Keratinocyte (primary cell): ENCODE measurements at regions not wholly inside any gene's neighbourhood (a gene's known extent, or its start where the extent isn't known, plus 50 kb on each side); places are given as distances from the start of the nearest gene placed in this dataset.

ENCODE experiments used
- DNase-seq: peaks from one replicate; pipeline ENCODE4 v3.0.0-alpha.2; 2011; ENCODE audit warnings: low read depth, missing footprints, low spot score
- FAIRE-seq: peaks from 2 replicates; lab custom pipeline; 2011; peaks lifted over from hg19 to GRCh38; lab: Jason Lieb, UNC
- H2AFZ ChIP-seq: 2 replicates; pipeline ENCODE4 v1.6.0; 2012; ENCODE audit warnings: low read length, control low read depth, inconsistent platforms; ENCODE audit not compliant: control insufficient read depth
- H3K27ac ChIP-seq: 2 replicates; pipeline ENCODE4 v1.5.1; 2011; ENCODE audit warnings: low read length; ENCODE audit not compliant: control insufficient read depth, insufficient read depth
- H3K27me3 ChIP-seq: 3 replicates; pipeline ENCODE4 v1.6.0; 2011; ENCODE audit warnings: low read length; ENCODE audit not compliant: control insufficient read depth, insufficient read depth; ENCODE audit errors: extremely low read depth
- H3K36me3 ChIP-seq, 2 experiments: 2 replicates in 1 of 2; 3 replicates in 1 of 2; pipeline ENCODE4 v1.5.1; 2011; ENCODE audit warnings: low read length in 2 of 2, mild to moderate bottlenecking in 1 of 2; ENCODE audit not compliant: control insufficient read depth in 2 of 2, insufficient read depth in 2 of 2; ENCODE audit errors: extremely low read depth in 1 of 2
- H3K4me1 ChIP-seq: 3 replicates; pipeline ENCODE4 v1.5.1; 2011; ENCODE audit warnings: low read length; ENCODE audit not compliant: control insufficient read depth, insufficient read depth; ENCODE audit errors: extremely low read depth
- H3K4me2 ChIP-seq: 3 replicates; pipeline ENCODE4 v1.6.0; 2011; ENCODE audit warnings: low read depth, low read length; ENCODE audit not compliant: control insufficient read depth, insufficient read depth; ENCODE audit errors: extremely low read depth
- H3K4me3 ChIP-seq, 3 experiments: fragments of 200-600 bp in 1 of 3; sonication (generic) in 1 of 3; 2 replicates in 2 of 3; 3 replicates in 1 of 3; pipeline ENCODE4 v1.5.1; 2011 to 2016; ENCODE audit warnings: low read length in 3 of 3, mild to moderate bottlenecking in 3 of 3, control low read depth in 2 of 3, inconsistent platforms in 1 of 3, low read depth in 1 of 3, mixed read lengths in 1 of 3, mixed run types in 1 of 3, moderate library complexity in 1 of 3; ENCODE audit not compliant: control insufficient read depth in 2 of 3, insufficient read depth in 2 of 3; ENCODE audit errors: extremely low read depth in 1 of 3
- H3K79me2 ChIP-seq: 2 replicates; pipeline ENCODE4 v1.6.0; 2012; ENCODE audit warnings: low read length; ENCODE audit not compliant: control insufficient read depth, insufficient read depth
- H3K9ac ChIP-seq: 3 replicates; pipeline ENCODE4 v1.6.0; 2011; ENCODE audit warnings: low read length; ENCODE audit not compliant: control insufficient read depth, insufficient read depth; ENCODE audit errors: extremely low read depth
- H3K9me1 ChIP-seq: 3 replicates; pipeline ENCODE4 v1.6.0; 2011; ENCODE audit warnings: low read length; ENCODE audit not compliant: control insufficient read depth, insufficient read depth; ENCODE audit errors: extremely low read depth
- H3K9me3 ChIP-seq: 2 replicates; pipeline ENCODE4 v1.5.1; 2012; ENCODE audit warnings: low read depth, low read length; ENCODE audit not compliant: control insufficient read depth
- H4K20me1 ChIP-seq: 3 replicates; pipeline ENCODE4 v1.6.0; 2011; ENCODE audit warnings: low read length; ENCODE audit not compliant: control insufficient read depth, insufficient read depth; ENCODE audit errors: extremely low read depth
- CTCF ChIP-seq, 3 experiments: IDR thresholded peaks in 1 of 3; conservative IDR thresholded peaks in 1 of 3; optimal IDR thresholded peaks in 1 of 3; 2 replicates in 2 of 3; 3 replicates in 1 of 3; pipeline versions ENCODE3 to v1.5.1; 2011; ENCODE audit warnings: low read length in 3 of 3, mild to moderate bottlenecking in 3 of 3, moderate library complexity in 2 of 3, control low read depth in 1 of 3, inconsistent platforms in 1 of 3; ENCODE audit not compliant: insufficient read depth in 2 of 3; ENCODE audit errors: extremely low read depth in 1 of 3
- EZH2 ChIP-seq: IDR thresholded peaks from one replicate; pipeline ENCODE4 v1.6.1; 2012; ENCODE audit warnings: inconsistent platforms, mild to moderate bottlenecking, low read length, moderate library complexity
- dilution Hi-C: fragments of 300-500 bp; cut with MboI; formaldehyde crosslinking; loops from one replicate; pipeline ENCODE4 v1.7.0; 2020; ENCODE audit warnings: low sequenced_read_pairs; ENCODE audit not compliant: extremely low pct_ligation_motif_present

GRCh38 chr4:117845270-117845669 lies 189.0 kb upstream of the NDST3 start:
- H3K79me2 ChIP-seq, result no peaks in the 10 kb centered on the region
- no peak overlapping the region for H3K9ac ChIP-seq
- no peaks in the 10 kb centered on the region for H3K36me3 ChIP-seq
- no peaks in the 10 kb centered on the region for H3K27me3 ChIP-seq
- no peak for DNase-seq
- H3K4me2 ChIP-seq, result no peak overlapping the region
- TF ChIP-seq CTCF (optimal IDR thresholded peaks at IDR 0.05 in 1 of 3, IDR thresholded peaks at IDR 0.05 in 1 of 3, conservative IDR thresholded peaks at IDR 0.05 in 1 of 3; ENCODE audit: extremely low read depth in 1 of 3, insufficient read depth in 2 of 3, low read length in 3 of 3), result no peak
- no peak for TF ChIP-seq EZH2
- no peaks in the 10 kb centered on the region for H3K9me1 ChIP-seq
- no peaks in the 10 kb centered on the region for H3K4me1 ChIP-seq
- no peaks in the 10 kb centered on the region for H4K20me1 ChIP-seq
- H3K4me3 ChIP-seq, result no peak overlapping the region
- no peak overlapping the region for H2AFZ ChIP-seq
- H3K9me3 ChIP-seq, result no peaks in the 10 kb centered on the region
- FAIRE-seq, result no peak
- no peak overlapping the region for H3K27ac ChIP-seq
- dilution Hi-C loops, result no loop called here

GRCh38 chr4:117847849-117848248 lies 186.4 kb upstream of the NDST3 start:
- Histone ChIP-seq H3K27me3 (no peaks in the 10 kb centered on the region), H4K20me1 (no peaks in the 10 kb centered on the region), H3K79me2 (no peaks in the 10 kb centered on the region), H3K36me3 (no peaks in the 10 kb centered on the region), H3K9me3 (no peaks in the 10 kb centered on the region), H3K9ac (no peak overlapping the region), H3K4me1 (no peaks in the 10 kb centered on the region), H2AFZ (no peak overlapping the region), H3K9me1 (no peaks in the 10 kb centered on the region), H3K4me3 (no peak overlapping the region), H3K4me2 (no peak overlapping the region), H3K27ac (no peak overlapping the region)
- no peak for TF ChIP-seq EZH2
- TF ChIP-seq CTCF (optimal IDR thresholded peaks at IDR 0.05 in 1 of 3, IDR thresholded peaks at IDR 0.05 in 1 of 3, conservative IDR thresholded peaks at IDR 0.05 in 1 of 3; ENCODE audit: extremely low read depth in 1 of 3, insufficient read depth in 2 of 3, low read length in 3 of 3), result no peak
- DNase-seq (no peak), FAIRE-seq (no peak)
- dilution Hi-C loops, result no loop called here
